SJSA1 (cell line): ENCODE measurements at regions not wholly inside any gene's neighbourhood (a gene's known extent, or its start where the extent isn't known, plus 50 kb on each side); places are given as distances from the start of the nearest gene placed in this dataset.
"Not testable (repeated sequence)": the region's sequence is repeated elsewhere in the genome, so short reads cannot be mapped to it uniquely, and the experiment has no call there.

Experiments used
- DNase-seq, 2 experiments: peaks; one replicate each; pipeline ENCODE4 v3.0.0-alpha.2; 2015 to 2020; ENCODE audit warnings: low spot score in 2 of 2, low read depth in 1 of 2
- H3K27ac ChIP-seq: fragments of 250-450 bp; sonication (Bioruptor Pico); 2 replicates; pipeline ENCODE4 v1.5.1; 2020; ENCODE audit warnings: mild to moderate bottlenecking, moderate library complexity
- H3K27me3 ChIP-seq: fragments of 250-450 bp; sonication (Bioruptor Pico); replicated peaks from 2 replicates; pipeline ENCODE4 v1.5.1; 2020; ENCODE audit warnings: mild to moderate bottlenecking, moderate library complexity
- H3K36me3 ChIP-seq: fragments of 250-450 bp; sonication (Bioruptor Pico); 2 replicates; pipeline ENCODE4 v1.5.1; 2020; ENCODE audit warnings: mild to moderate bottlenecking
- H3K4me1 ChIP-seq: fragments of 250-450 bp; sonication (Bioruptor Pico); replicated peaks from 2 replicates; pipeline ENCODE4 v1.6.1; 2021; ENCODE audit warnings: mild to moderate bottlenecking
- H3K4me3 ChIP-seq: fragments of 250-450 bp; sonication (Bioruptor Pico); 2 replicates; pipeline ENCODE4 v1.5.1; 2020; ENCODE audit warnings: mild to moderate bottlenecking
- H3K9me3 ChIP-seq: fragments of 250-450 bp; sonication (Bioruptor Pico); replicated peaks from 2 replicates; pipeline ENCODE4 v1.5.1; 2020; ENCODE audit warnings: mild to moderate bottlenecking

DNA sequence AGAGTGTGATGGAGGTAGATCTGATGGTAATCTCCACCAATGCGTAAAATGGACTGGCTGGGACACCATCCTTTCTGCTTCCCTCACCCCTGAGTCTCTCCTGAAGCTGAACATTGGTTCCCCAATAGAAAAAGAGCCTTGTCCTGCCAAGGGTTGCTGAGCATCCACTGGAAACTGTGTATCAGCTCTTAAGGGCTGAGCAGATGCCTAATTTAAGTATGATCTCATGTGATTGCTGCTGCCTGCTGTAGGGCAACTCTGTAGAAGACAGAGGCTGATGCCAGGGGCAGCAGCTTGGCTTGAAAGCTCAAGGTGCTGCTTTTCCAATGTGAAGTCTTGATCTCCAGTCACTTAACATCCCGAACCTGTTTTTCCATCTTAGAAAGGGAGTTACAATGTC, 310.3 kb upstream of the CCL2 start:
- Histone ChIP-seq H3K9me3 (no peaks in the 10 kb centered on the region), H3K36me3 (no peaks in the 10 kb centered on the region), H3K4me1 (no peaks in the 10 kb centered on the region), H3K4me3 (no peak overlapping the region), H3K27me3 (no peaks in the 10 kb centered on the region), H3K27ac (no peak overlapping the region)
- no peak for DNase-seq

DNA sequence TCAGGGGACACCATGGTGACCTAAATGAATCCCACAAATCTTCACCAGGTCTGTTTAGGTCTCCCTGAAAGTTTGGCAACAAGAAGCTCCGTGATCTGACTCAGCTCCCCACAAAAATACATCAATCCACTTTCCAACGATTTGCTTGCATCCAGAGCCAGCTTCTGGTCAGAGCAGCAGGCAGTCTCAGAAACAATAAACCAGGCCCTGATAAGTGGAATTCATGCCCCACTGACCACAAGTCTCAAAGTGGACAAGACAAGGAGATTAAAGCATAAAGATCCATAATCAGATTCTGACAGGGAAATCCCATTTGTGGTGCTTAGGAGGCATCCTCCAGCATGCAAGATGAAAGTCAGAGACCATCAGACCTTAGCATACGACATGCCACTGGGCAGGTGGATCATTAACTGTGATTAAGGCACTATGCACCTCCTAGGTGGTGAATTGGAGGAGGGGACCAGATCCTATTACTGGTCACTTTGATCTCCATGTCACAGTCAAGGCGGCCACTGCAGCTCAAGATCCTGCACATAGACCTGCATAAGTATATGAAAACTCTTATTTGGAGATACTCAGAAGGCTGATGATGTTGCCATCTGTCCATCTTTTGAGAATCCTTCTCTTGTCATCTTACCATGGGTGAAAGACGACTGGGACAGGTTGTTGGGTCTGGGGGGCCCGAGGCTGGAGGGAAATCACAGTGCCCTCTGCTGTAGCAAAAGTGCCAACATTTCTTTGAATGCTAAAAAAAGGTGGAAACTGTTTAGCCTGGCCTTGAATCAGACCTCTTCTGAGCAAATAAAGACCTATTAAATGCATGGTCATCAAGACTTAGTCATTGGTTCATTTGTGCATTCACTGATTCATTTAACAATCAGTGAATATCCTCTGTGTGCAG, 309.2 kb upstream of the CCL2 start:
- Histone ChIP-seq H3K4me1 (no peaks in the 10 kb centered on the region), H3K27ac (no peak overlapping the region), H3K36me3 (no peaks in the 10 kb centered on the region), H3K9me3 (no peaks in the 10 kb centered on the region), H3K4me3 (no peak overlapping the region), H3K27me3 (no peaks in the 10 kb centered on the region)
- no peak for DNase-seq

- no peaks in the 10 kb centered on the region for H3K36me3 ChIP-seq
- H3K27me3 ChIP-seq, result no peaks in the 10 kb centered on the region
- H3K4me3 ChIP-seq, result no peak overlapping the region
- no peak overlapping the region for H3K27ac ChIP-seq
- H3K4me1 ChIP-seq, result no peaks in the 10 kb centered on the region
- no peaks in the 10 kb centered on the region for H3K9me3 ChIP-seq
- no peak for DNase-seq
Observed at GRCh38 chr17:33947762-33948161, 307.3 kb upstream of the CCL2 start.

- Histone ChIP-seq H3K4me1 (no peaks in the 10 kb centered on the region), H3K27me3 (no peaks in the 10 kb centered on the region), H3K36me3 (no peaks in the 10 kb centered on the region), H3K4me3 (no peak overlapping the region), H3K27ac (no peak overlapping the region), H3K9me3 (no peaks in the 10 kb centered on the region)
- no peak for DNase-seq
Observed at GRCh38 chr17:33948309-33948708, 306.8 kb upstream of the CCL2 start.

- no peak overlapping the region for H3K27ac ChIP-seq
- no peaks in the 10 kb centered on the region for H3K36me3 ChIP-seq
- no peak overlapping the region for H3K4me3 ChIP-seq
- no peaks in the 10 kb centered on the region for H3K27me3 ChIP-seq
- H3K4me1 ChIP-seq, result no peaks in the 10 kb centered on the region
- no peak for DNase-seq
- H3K9me3 ChIP-seq, result no peaks in the 10 kb centered on the region
Observed at GRCh38 chr17:33949100-33949499, 306.0 kb upstream of the CCL2 start.

GRCh38 chr17:33950061-33950460, 305.0 kb upstream of the CCL2 start:
- Histone ChIP-seq H3K4me3 (no peak overlapping the region), H3K27ac (no peak overlapping the region), H3K36me3 (no peaks in the 10 kb centered on the region), H3K4me1 (no peaks in the 10 kb centered on the region), H3K9me3 (no peaks in the 10 kb centered on the region), H3K27me3 (no peaks in the 10 kb centered on the region)
- no peak for DNase-seq

DNA sequence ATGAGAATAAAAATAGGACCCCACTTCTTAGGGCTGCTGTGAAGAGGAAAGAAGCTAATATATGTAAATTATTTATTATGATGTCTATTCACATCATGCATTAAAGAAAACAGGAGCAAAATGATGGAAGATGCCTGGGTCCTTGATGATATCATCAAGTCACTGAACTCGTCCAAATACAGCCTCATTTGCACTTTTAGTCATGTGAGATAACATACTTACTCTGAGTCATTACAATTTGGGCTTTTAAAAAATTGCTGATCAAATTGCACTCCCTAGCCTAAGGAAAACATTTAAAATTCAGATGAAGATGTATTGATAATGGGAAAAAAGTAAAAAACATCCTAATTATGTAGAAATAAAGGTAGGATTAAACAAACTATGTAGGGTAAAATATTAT, 302.7 kb upstream of the CCL2 start:
- Histone ChIP-seq H3K4me1 (no peaks in the 10 kb centered on the region), H3K4me3 (no peak overlapping the region), H3K27me3 (no peaks in the 10 kb centered on the region), H3K27ac (no peak overlapping the region), H3K36me3 (no peaks in the 10 kb centered on the region), H3K9me3 (no peaks in the 10 kb centered on the region)
- DNase-seq, result no peak

GRCh38 chr17:33954597-33954996, 300.5 kb upstream of the CCL2 start:
- Histone ChIP-seq H3K27me3 (no peaks in the 10 kb centered on the region), H3K4me1 (no peaks in the 10 kb centered on the region), H3K27ac (no peak overlapping the region), H3K36me3 (no peaks in the 10 kb centered on the region), H3K4me3 (no peak overlapping the region), H3K9me3 (no peaks in the 10 kb centered on the region)
- no peak for DNase-seq

GRCh38 chr17:33955461-33955860, 299.6 kb upstream of the CCL2 start:
- no peaks in the 10 kb centered on the region for H3K4me1 ChIP-seq
- H3K36me3 ChIP-seq, result no peaks in the 10 kb centered on the region
- DNase-seq, result no peak
- no peak overlapping the region for H3K4me3 ChIP-seq
- no peaks in the 10 kb centered on the region for H3K27me3 ChIP-seq
- H3K27ac ChIP-seq, result no peak overlapping the region
- H3K9me3 ChIP-seq, result no peaks in the 10 kb centered on the region

DNA sequence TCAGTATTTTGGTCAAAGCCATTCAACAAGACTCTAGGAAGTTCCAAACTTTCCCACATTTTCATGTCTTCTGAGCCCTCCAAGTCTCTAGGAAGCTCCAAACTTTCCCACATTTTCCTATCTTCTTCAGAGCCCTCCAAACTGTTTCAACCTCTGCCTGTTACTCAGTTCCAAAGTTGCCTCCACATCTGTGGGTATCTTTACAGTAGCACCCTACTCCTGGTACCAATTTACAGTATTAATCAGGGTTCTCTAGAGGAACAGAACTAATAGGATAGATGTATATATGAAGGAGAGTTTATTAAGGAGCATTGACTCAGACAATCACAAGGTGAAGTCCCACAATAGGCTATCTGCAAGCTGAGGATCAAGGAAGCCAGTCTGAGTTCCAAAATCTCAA, 296.0 kb upstream of the CCL2 start:
- not testable (repeated sequence) for H3K4me3 ChIP-seq, H3K27me3 ChIP-seq, H3K36me3 ChIP-seq, H3K27ac ChIP-seq, H3K9me3 ChIP-seq, H3K4me1 ChIP-seq, DNase-seq

- no peaks in the 10 kb centered on the region for H3K36me3 ChIP-seq
- H3K9me3 ChIP-seq, result no peaks in the 10 kb centered on the region
- no peaks in the 10 kb centered on the region for H3K4me1 ChIP-seq
- H3K27ac ChIP-seq, result no peak overlapping the region
- H3K27me3 ChIP-seq, result no peaks in the 10 kb centered on the region
- no peak overlapping the region for H3K4me3 ChIP-seq
- no peak for DNase-seq
Observed at GRCh38 chr17:33962857-33963655, 292.0 kb upstream of the CCL2 start.

- Histone ChIP-seq H3K27me3 (no peaks in the 10 kb centered on the region), H3K9me3 (no peaks in the 10 kb centered on the region), H3K27ac (no peak overlapping the region), H3K36me3 (no peaks in the 10 kb centered on the region), H3K4me3 (no peak overlapping the region), H3K4me1 (no peaks in the 10 kb centered on the region)
- DNase-seq, result no peak
Observed at GRCh38 chr17:33964344-33964979, 290.6 kb upstream of the CCL2 start.

- Histone ChIP-seq H3K36me3 (no peaks in the 10 kb centered on the region), H3K4me1 (no peaks in the 10 kb centered on the region), H3K4me3 (no peak overlapping the region), H3K27me3 (no peaks in the 10 kb centered on the region; the same call in 1 of the 2 replicates), H3K27ac (no peak overlapping the region), H3K9me3 (no peaks in the 10 kb centered on the region)
- no peak for DNase-seq
Observed at GRCh38 chr17:33966410-33967059, 288.6 kb upstream of the CCL2 start.
